PC-3 (cell line): ENCODE measurements at regions not wholly inside any gene's neighbourhood (a gene's known extent, or its start where the extent isn't known, plus 50 kb on each side); places are given as distances from the start of the nearest gene placed in this dataset.

Experiments
- EZH2 ChIP-seq: fragments of 300-600 bp; sonication (generic); IDR thresholded peaks from one replicate; pipeline ENCODE4 v1.6.1; 2017; ENCODE audit warnings: antibody characterized with exemption, mild to moderate bottlenecking, low read length; ENCODE audit not compliant: unreplicated experiment
- EZH2phosphoT487 ChIP-seq: fragments of 300-600 bp; sonication (generic); IDR thresholded peaks from 2 replicates; pipeline ENCODE4 v1.6.1; 2018; ENCODE audit warnings: mild to moderate bottlenecking, antibody characterized with exemption, low read length, borderline replicate concordance
- TF ChIP-seq, protein P1 (sequence below): fragments of 300-600 bp; sonication (generic); conservative IDR thresholded peaks from 2 replicates; pipeline ENCODE4 v1.5.1; 2017; ENCODE audit warnings: antibody characterized with exemption, low read depth, mild to moderate bottlenecking, low read length

DNA sequence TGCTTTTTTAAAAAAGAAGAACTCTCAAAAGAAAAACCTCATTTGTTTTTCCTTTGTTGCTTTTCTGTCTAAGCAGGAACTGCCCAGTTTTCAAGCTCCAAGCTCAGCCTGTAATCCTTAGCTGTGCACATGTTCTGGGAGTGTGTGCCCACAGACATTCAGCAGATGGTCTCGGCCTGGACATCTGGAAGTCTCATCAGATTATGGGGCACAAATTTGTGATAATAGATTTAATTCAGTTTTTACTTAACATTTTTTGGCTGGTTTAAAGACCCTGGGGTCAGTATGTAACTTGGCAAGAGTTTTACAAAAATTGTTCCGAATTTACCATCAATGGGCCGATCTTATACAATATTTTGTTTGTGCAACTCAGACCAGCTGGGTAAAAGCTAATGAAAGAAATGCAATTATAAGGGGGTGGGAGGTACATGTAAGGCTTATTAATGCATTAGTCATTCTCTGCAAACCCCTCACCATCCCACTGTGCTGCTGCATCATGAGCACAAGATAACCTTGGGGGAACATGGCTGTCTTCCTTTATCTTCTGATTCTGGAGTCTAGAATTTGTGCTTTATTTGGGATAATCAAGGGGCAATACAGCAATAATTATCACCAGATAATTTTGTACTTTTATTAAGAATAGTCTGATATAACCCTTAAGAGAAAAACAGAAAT is 86.9 kb upstream of the PHOX2B start:
- TF ChIP-seq EZH2, result no peak
- TF ChIP-seq, protein P1, sequence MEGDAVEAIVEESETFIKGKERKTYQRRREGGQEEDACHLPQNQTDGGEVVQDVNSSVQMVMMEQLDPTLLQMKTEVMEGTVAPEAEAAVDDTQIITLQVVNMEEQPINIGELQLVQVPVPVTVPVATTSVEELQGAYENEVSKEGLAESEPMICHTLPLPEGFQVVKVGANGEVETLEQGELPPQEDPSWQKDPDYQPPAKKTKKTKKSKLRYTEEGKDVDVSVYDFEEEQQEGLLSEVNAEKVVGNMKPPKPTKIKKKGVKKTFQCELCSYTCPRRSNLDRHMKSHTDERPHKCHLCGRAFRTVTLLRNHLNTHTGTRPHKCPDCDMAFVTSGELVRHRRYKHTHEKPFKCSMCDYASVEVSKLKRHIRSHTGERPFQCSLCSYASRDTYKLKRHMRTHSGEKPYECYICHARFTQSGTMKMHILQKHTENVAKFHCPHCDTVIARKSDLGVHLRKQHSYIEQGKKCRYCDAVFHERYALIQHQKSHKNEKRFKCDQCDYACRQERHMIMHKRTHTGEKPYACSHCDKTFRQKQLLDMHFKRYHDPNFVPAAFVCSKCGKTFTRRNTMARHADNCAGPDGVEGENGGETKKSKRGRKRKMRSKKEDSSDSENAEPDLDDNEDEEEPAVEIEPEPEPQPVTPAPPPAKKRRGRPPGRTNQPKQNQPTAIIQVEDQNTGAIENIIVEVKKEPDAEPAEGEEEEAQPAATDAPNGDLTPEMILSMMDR, result no peak
- TF ChIP-seq EZH2phosphoT487, result no peak
